ENCODE measurements at regions not wholly inside any gene's neighbourhood (a gene's known extent, or its start where the extent isn't known, plus 50 kb on each side); places are given as distances from the start of the nearest gene placed in this dataset.
"Not testable (repeated sequence)": the region's sequence is repeated elsewhere in the genome, so short reads cannot be mapped to it uniquely, and the experiment has no call there.

- DNase-seq (ENCODE audit: low spot score in 2 of 2), result no peak
- no peak for FAIRE-seq
Observed at GRCh38 chr4:128462103-128462783, 174.6 kb upstream of the PGRMC2 start.

- DNase-seq (ENCODE audit: low spot score in 2 of 2) (no peak), FAIRE-seq (no peak)
Observed at GRCh38 chr4:128461291-128462102, 173.9 kb upstream of the PGRMC2 start.

- no peak for DNase-seq (ENCODE audit: low spot score in 2 of 2)
- no peak for FAIRE-seq
Observed at GRCh38 chr4:128459547-128459946, 171.9 kb upstream of the PGRMC2 start.

- DNase-seq (ENCODE audit: low spot score in 2 of 2), result no peak
- no peak for FAIRE-seq
Observed at GRCh38 chr4:128458816-128459215, 171.2 kb upstream of the PGRMC2 start.

- no peak for FAIRE-seq
- DNase-seq (ENCODE audit: low spot score in 2 of 2), result no peak
Observed at GRCh38 chr4:128457726-128458125, 170.1 kb upstream of the PGRMC2 start.

GRCh38 chr4:128456171-128456570 is 168.6 kb upstream of the PGRMC2 start:
- FAIRE-seq (no peak), DNase-seq (ENCODE audit: low spot score in 2 of 2) (no peak)

GRCh38 chr4:128455480-128455879 is 167.9 kb upstream of the PGRMC2 start:
- no peak for DNase-seq (ENCODE audit: low spot score in 2 of 2)
- no peak for FAIRE-seq

GRCh38 chr4:128454881-128455280 is 167.3 kb upstream of the PGRMC2 start:
- no peak for FAIRE-seq
- DNase-seq (ENCODE audit: low spot score in 2 of 2), result no peak

- FAIRE-seq (no peak), DNase-seq (ENCODE audit: low spot score in 2 of 2) (peak; percentile 22 to 74)
Observed at GRCh38 chr4:128454281-128454871, 166.8 kb upstream of the PGRMC2 start.

- FAIRE-seq, result no peak
Observed at GRCh38 chr4:128452415-128452814, 164.8 kb upstream of the PGRMC2 start.

GRCh38 chr4:128451270-128451905 is 163.8 kb upstream of the PGRMC2 start:
- FAIRE-seq (no peak), DNase-seq (ENCODE audit: low spot score in 2 of 2) (no peak)

More at GRCh38 chr4:128452415-128452814, 164.8 kb upstream of the PGRMC2 start:
- DNase-seq (ENCODE audit: low spot score in 2 of 2), result no peak

GRCh38 chr4:128450326-128451120 is 162.9 kb upstream of the PGRMC2 start:
- DNase-seq (ENCODE audit: low spot score in 2 of 2) (no peak), FAIRE-seq (no peak)

- FAIRE-seq (no peak), DNase-seq (ENCODE audit: low spot score in 2 of 2) (no peak)
Observed at GRCh38 chr4:128449251-128449650, 161.6 kb upstream of the PGRMC2 start.

- FAIRE-seq (no peak), DNase-seq (ENCODE audit: low spot score in 2 of 2) (no peak)
Observed at GRCh38 chr4:128444544-128445302, 157.1 kb upstream of the PGRMC2 start.

- no peak for DNase-seq (ENCODE audit: low spot score in 2 of 2)
Observed at GRCh38 chr4:128440923-128441322, 153.3 kb upstream of the PGRMC2 start.

GRCh38 chr4:128437023-128437422 is 149.4 kb upstream of the PGRMC2 start:
- FAIRE-seq; DNase-seq (ENCODE audit: low spot score in 2 of 2): not testable (repeated sequence)

More at GRCh38 chr4:128440923-128441322, 153.3 kb upstream of the PGRMC2 start:
- no peak for FAIRE-seq

GRCh38 chr4:128429023-128429613 is 141.5 kb upstream of the PGRMC2 start:
- DNase-seq (ENCODE audit: low spot score in 2 of 2); FAIRE-seq: not testable (repeated sequence)

GRCh38 chr4:128428397-128428796 is 140.8 kb upstream of the PGRMC2 start:
- no peak for DNase-seq (ENCODE audit: low spot score in 2 of 2)
- no peak for FAIRE-seq

- no peak for FAIRE-seq
Observed at GRCh38 chr4:128427832-128428366, 140.3 kb upstream of the PGRMC2 start.

More at GRCh38 chr4:128427832-128428366, 140.3 kb upstream of the PGRMC2 start:
- DNase-seq (ENCODE audit: low spot score in 2 of 2), result no peak
